ENCODE measurements at regions not wholly inside any gene's neighbourhood (a gene's known extent, or its start where the extent isn't known, plus 50 kb on each side); places are given as distances from the start of the nearest gene placed in this dataset.
"Not testable (repeated sequence)": the region's sequence is repeated elsewhere in the genome, so short reads cannot be mapped to it uniquely, and the experiment has no call there.

GRCh38 chr10:80814147-80814652 lies 276.5 kb downstream of the SH2D4B start:
- no peak for ATAC-seq
- TF ChIP-seq ZNF565 (CRISPR knock-in tag; conservative IDR thresholded peaks at IDR 0.05; ENCODE audit: low read depth): no peak
- TF ChIP-seq GLIS3 (CRISPR knock-in tag; IDR thresholded peaks at IDR 0.05): no peak
- no peak for TF ChIP-seq OSR1 (CRISPR knock-in tag; IDR thresholded peaks at IDR 0.05)
- no peak for TF ChIP-seq BACH2 (CRISPR knock-in tag; IDR thresholded peaks at IDR 0.05; ENCODE audit: borderline replicate concordance)
- no peak for TF ChIP-seq TCF4 (CRISPR knock-in tag; IDR thresholded peaks at IDR 0.05; ENCODE audit: borderline replicate concordance)
- TF ChIP-seq ZFP30 (CRISPR knock-in tag; IDR thresholded peaks at IDR 0.05): no peak
- TF ChIP-seq PPARA (CRISPR knock-in tag; IDR thresholded peaks at IDR 0.05; ENCODE audit: borderline replicate concordance): no peak
- no peak for TF ChIP-seq SNAI2 (CRISPR knock-in tag; IDR thresholded peaks at IDR 0.05)
- no peak for TF ChIP-seq RARB (CRISPR knock-in tag; IDR thresholded peaks at IDR 0.05)
- TF ChIP-seq ISL1 (CRISPR knock-in tag; IDR thresholded peaks at IDR 0.05): no peak
- TF ChIP-seq ZC3H10 (CRISPR knock-in tag; IDR thresholded peaks at IDR 0.05): no peak
- TF ChIP-seq TSHZ2 (CRISPR knock-in tag; IDR thresholded peaks at IDR 0.05): no peak
- no peak for TF ChIP-seq ZNF70 (CRISPR knock-in tag; IDR thresholded peaks at IDR 0.05)
- no peak for TF ChIP-seq CSDC2 (CRISPR knock-in tag; IDR thresholded peaks at IDR 0.05)
- no peak for TF ChIP-seq ESRRG (CRISPR knock-in tag; IDR thresholded peaks at IDR 0.05)

- no peak for ATAC-seq
- no peak for TF ChIP-seq TOX (CRISPR knock-in tag; IDR thresholded peaks at IDR 0.05; ENCODE audit: borderline replicate concordance)
- TF ChIP-seq POU6F1 (CRISPR knock-in tag; IDR thresholded peaks at IDR 0.05; ENCODE audit: borderline replicate concordance, low read depth): no peak
- TF ChIP-seq GLIS3 (CRISPR knock-in tag; IDR thresholded peaks at IDR 0.05): no peak
- TF ChIP-seq ESRRG (CRISPR knock-in tag; IDR thresholded peaks at IDR 0.05): no peak
- TF ChIP-seq CSDC2 (CRISPR knock-in tag; IDR thresholded peaks at IDR 0.05): no peak
- no peak for TF ChIP-seq ARNTL (CRISPR knock-in tag; IDR thresholded peaks at IDR 0.05; ENCODE audit: borderline replicate concordance, low read depth)
- no peak for TF ChIP-seq OSR1 (CRISPR knock-in tag; IDR thresholded peaks at IDR 0.05)
- no peak for TF ChIP-seq ISL1 (CRISPR knock-in tag; IDR thresholded peaks at IDR 0.05)
- TF ChIP-seq SNAI2 (CRISPR knock-in tag; IDR thresholded peaks at IDR 0.05): no peak
Measured at GRCh38 chr10:80829151-80829550, 291.4 kb downstream of the SH2D4B start.

- no peak for TF ChIP-seq CREB5 (CRISPR knock-in tag; IDR thresholded peaks at IDR 0.05; ENCODE audit: low read depth)
- TF ChIP-seq ESRRG (CRISPR knock-in tag; IDR thresholded peaks at IDR 0.05): no peak
- no peak for TF ChIP-seq ZFP30 (CRISPR knock-in tag; IDR thresholded peaks at IDR 0.05)
- no peak for TF ChIP-seq BACH2 (CRISPR knock-in tag; IDR thresholded peaks at IDR 0.05; ENCODE audit: borderline replicate concordance)
- no peak for TF ChIP-seq TSHZ2 (CRISPR knock-in tag; IDR thresholded peaks at IDR 0.05)
- no peak for TF ChIP-seq RARB (CRISPR knock-in tag; IDR thresholded peaks at IDR 0.05)
- ATAC-seq: no peak
Measured at GRCh38 chr10:80829562-80829961, 291.9 kb downstream of the SH2D4B start.

GRCh38 chr10:80832693-80833092 lies 295.0 kb downstream of the SH2D4B start:
- ATAC-seq: not testable (repeated sequence)
